WTC11 (cell line): ENCODE measurements at regions not wholly inside any gene's neighbourhood (a gene's known extent, or its start where the extent isn't known, plus 50 kb on each side); places are given as distances from the start of the nearest gene placed in this dataset.

Experiments
- ATF3 ChIP-seq: sonication (generic); formaldehyde crosslinking; conservative IDR thresholded peaks from 2 replicates; pipeline ENCODE4 v1.8.1; 2022; ENCODE audit warnings: mild to moderate bottlenecking, missing genetic modification reagents
- CBFB ChIP-seq: sonication (generic); formaldehyde crosslinking; IDR thresholded peaks from 2 replicates; pipeline ENCODE4 v1.8.1; 2022; ENCODE audit warnings: mild to moderate bottlenecking, low read depth, missing genetic modification reagents
- CTCF ChIP-seq: fragments of 200-600 bp; IDR thresholded peaks from 2 replicates; pipeline ENCODE4 v1.8.0; 2022; ENCODE audit warnings: antibody characterized with exemption
- ESRRA ChIP-seq: sonication (generic); formaldehyde crosslinking; IDR thresholded peaks from 2 replicates; pipeline ENCODE4 v1.8.1; 2022; ENCODE audit warnings: mild to moderate bottlenecking, missing genetic modification reagents, borderline replicate concordance
- FOXP1 ChIP-seq: sonication (generic); formaldehyde crosslinking; IDR thresholded peaks from 2 replicates; pipeline ENCODE4 v1.8.0; 2022; ENCODE audit warnings: missing genetic modification reagents, mild to moderate bottlenecking, moderate library complexity, borderline replicate concordance
- FOXP4 ChIP-seq: sonication (generic); formaldehyde crosslinking; IDR thresholded peaks from 2 replicates; pipeline ENCODE4 v1.8.0; 2022; ENCODE audit warnings: mild to moderate bottlenecking, missing genetic modification reagents
- JUN ChIP-seq: sonication (generic); formaldehyde crosslinking; IDR thresholded peaks from 2 replicates; pipeline ENCODE4 v1.8.0; 2023; ENCODE audit warnings: mild to moderate bottlenecking, missing genetic modification reagents
- RELA ChIP-seq: sonication (generic); formaldehyde crosslinking; IDR thresholded peaks from 2 replicates; pipeline ENCODE4 v1.8.1; 2022; ENCODE audit warnings: missing genetic modification reagents, mild to moderate bottlenecking, borderline replicate concordance
- SP1 ChIP-seq: sonication (generic); formaldehyde crosslinking; conservative IDR thresholded peaks from 2 replicates; pipeline ENCODE4 v1.8.1; 2022; ENCODE audit warnings: missing genetic modification reagents
- STAT6 ChIP-seq: sonication (generic); formaldehyde crosslinking; conservative IDR thresholded peaks from 2 replicates; pipeline ENCODE4 v1.8.1; 2023; ENCODE audit warnings: mild to moderate bottlenecking, low read depth, missing genetic modification reagents, moderate library complexity
- ZNF281 ChIP-seq: sonication (generic); formaldehyde crosslinking; IDR thresholded peaks from 2 replicates; pipeline ENCODE4 v1.8.0; 2023; ENCODE audit warnings: mild to moderate bottlenecking, missing genetic modification reagents
- TF ChIP-seq, protein P1 (sequence below): sonication (generic); formaldehyde crosslinking; IDR thresholded peaks from 2 replicates; pipeline ENCODE4 v1.8.0; 2022; ENCODE audit warnings: missing genetic modification reagents
- TF ChIP-seq, protein P2 (sequence below): sonication (generic); formaldehyde crosslinking; IDR thresholded peaks from 2 replicates; pipeline ENCODE4 v1.8.1; 2023; ENCODE audit warnings: mild to moderate bottlenecking, missing genetic modification reagents
- TF ChIP-seq, protein P3 (sequence below): sonication (generic); formaldehyde crosslinking; IDR thresholded peaks from 2 replicates; pipeline ENCODE4 v1.8.0; 2022; ENCODE audit warnings: mild to moderate bottlenecking, missing genetic modification reagents

DNA sequence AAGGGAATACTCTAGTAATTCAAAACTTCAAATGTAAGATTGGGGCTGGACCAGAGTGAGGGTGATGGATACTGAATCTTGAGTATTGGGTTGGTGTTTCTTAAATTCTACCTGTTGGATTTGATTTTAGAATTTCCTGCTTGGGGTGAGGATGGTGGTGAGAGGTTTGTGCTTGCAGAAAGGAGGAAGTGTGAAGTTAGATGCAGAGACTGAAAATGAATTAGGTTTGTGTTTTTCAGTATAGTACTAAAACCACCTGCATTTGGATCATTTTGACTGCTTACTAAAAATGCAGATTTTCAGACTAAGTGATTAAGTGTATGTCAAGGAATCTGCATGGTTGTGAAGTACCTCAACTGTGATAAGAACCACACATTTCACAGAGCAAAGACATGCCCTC lies 131.5 kb upstream of the CENPE start:
- TF ChIP-seq RELA (CRISPR knock-in tag) (no peak), ESRRA (no peak), FOXP4 (CRISPR knock-in tag) (no peak), FOXP1 (CRISPR knock-in tag) (no peak), SP1 (CRISPR knock-in tag) (no peak), STAT6 (no peak), CTCF (no peak), ATF3 (no peak), JUN (no peak), CBFB (CRISPR knock-in tag) (no peak), ZNF281 (CRISPR knock-in tag) (no peak)
- TF ChIP-seq, protein P1, sequence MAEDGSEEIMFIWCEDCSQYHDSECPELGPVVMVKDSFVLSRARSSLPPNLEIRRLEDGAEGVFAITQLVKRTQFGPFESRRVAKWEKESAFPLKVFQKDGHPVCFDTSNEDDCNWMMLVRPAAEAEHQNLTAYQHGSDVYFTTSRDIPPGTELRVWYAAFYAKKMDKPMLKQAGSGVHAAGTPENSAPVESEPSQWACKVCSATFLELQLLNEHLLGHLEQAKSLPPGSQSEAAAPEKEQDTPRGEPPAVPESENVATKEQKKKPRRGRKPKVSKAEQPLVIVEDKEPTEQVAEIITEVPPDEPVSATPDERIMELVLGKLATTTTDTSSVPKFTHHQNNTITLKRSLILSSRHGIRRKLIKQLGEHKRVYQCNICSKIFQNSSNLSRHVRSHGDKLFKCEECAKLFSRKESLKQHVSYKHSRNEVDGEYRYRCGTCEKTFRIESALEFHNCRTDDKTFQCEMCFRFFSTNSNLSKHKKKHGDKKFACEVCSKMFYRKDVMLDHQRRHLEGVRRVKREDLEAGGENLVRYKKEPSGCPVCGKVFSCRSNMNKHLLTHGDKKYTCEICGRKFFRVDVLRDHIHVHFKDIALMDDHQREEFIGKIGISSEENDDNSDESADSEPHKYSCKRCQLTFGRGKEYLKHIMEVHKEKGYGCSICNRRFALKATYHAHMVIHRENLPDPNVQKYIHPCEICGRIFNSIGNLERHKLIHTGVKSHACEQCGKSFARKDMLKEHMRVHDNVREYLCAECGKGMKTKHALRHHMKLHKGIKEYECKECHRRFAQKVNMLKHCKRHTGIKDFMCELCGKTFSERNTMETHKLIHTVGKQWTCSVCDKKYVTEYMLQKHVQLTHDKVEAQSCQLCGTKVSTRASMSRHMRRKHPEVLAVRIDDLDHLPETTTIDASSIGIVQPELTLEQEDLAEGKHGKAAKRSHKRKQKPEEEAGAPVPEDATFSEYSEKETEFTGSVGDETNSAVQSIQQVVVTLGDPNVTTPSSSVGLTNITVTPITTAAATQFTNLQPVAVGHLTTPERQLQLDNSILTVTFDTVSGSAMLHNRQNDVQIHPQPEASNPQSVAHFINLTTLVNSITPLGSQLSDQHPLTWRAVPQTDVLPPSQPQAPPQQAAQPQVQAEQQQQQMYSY (CRISPR knock-in tag), result no peak
- TF ChIP-seq, protein P2, sequence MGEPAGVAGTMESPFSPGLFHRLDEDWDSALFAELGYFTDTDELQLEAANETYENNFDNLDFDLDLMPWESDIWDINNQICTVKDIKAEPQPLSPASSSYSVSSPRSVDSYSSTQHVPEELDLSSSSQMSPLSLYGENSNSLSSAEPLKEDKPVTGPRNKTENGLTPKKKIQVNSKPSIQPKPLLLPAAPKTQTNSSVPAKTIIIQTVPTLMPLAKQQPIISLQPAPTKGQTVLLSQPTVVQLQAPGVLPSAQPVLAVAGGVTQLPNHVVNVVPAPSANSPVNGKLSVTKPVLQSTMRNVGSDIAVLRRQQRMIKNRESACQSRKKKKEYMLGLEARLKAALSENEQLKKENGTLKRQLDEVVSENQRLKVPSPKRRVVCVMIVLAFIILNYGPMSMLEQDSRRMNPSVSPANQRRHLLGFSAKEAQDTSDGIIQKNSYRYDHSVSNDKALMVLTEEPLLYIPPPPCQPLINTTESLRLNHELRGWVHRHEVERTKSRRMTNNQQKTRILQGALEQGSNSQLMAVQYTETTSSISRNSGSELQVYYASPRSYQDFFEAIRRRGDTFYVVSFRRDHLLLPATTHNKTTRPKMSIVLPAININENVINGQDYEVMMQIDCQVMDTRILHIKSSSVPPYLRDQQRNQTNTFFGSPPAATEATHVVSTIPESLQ (CRISPR knock-in tag), result no peak
- TF ChIP-seq, protein P3, sequence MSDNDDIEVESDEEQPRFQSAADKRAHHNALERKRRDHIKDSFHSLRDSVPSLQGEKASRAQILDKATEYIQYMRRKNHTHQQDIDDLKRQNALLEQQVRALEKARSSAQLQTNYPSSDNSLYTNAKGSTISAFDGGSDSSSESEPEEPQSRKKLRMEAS (CRISPR knock-in tag), result no peak
